C4-2B (cell line): ENCODE measurements at regions not wholly inside any gene's neighbourhood (a gene's known extent, or its start where the extent isn't known, plus 50 kb on each side); places are given as distances from the start of the nearest gene placed in this dataset.

ENCODE experiments used
- CTCF ChIP-seq: fragments of 450-650 bp; conservative IDR thresholded peaks from 2 replicates; pipeline ENCODE4 v1.5.1; 2017; ENCODE audit warnings: mild to moderate bottlenecking
- ZFX ChIP-seq: fragments of 450-650 bp; IDR thresholded peaks from 2 replicates; pipeline ENCODE4 v1.6.1; 2017

DNA sequence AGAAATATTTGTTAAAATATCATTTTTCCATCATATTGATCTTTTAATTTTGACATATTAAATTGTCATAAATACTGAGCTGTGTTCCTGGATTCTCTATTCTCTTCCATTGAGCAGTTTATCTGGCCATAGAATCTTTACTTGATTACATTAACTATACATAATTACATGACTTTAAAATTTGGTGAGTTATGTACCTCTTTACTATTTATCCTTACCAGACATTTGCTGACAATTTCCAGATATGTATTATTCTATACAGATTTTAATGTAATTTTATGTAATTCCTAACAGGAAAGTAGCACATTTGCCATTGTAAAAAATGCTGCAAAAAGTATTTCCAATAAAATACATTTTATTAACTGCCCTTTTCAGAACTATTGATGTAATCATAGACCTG lies 770.3 kb downstream of the KCTD16 start:
- TF ChIP-seq CTCF (no peak), ZFX (no peak)
